ENCODE measurements at regions not wholly inside any gene's neighbourhood (a gene's known extent, or its start where the extent isn't known, plus 50 kb on each side); places are given as distances from the start of the nearest gene placed in this dataset.

GRCh38 chr4:132085105-132085504, 1064.0 kb upstream of the PCDH10 start:
- TF ChIP-seq, protein P1, sequence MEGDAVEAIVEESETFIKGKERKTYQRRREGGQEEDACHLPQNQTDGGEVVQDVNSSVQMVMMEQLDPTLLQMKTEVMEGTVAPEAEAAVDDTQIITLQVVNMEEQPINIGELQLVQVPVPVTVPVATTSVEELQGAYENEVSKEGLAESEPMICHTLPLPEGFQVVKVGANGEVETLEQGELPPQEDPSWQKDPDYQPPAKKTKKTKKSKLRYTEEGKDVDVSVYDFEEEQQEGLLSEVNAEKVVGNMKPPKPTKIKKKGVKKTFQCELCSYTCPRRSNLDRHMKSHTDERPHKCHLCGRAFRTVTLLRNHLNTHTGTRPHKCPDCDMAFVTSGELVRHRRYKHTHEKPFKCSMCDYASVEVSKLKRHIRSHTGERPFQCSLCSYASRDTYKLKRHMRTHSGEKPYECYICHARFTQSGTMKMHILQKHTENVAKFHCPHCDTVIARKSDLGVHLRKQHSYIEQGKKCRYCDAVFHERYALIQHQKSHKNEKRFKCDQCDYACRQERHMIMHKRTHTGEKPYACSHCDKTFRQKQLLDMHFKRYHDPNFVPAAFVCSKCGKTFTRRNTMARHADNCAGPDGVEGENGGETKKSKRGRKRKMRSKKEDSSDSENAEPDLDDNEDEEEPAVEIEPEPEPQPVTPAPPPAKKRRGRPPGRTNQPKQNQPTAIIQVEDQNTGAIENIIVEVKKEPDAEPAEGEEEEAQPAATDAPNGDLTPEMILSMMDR (conservative IDR thresholded peaks at IDR 0.05; ENCODE audit: low read depth, low read length) = no peak
- no peak for TF ChIP-seq EZH2 (IDR thresholded peaks at IDR 0.05; ENCODE audit: low read length, unreplicated experiment)
